ENCODE measurements at regions not wholly inside any gene's neighbourhood (a gene's known extent, or its start where the extent isn't known, plus 50 kb on each side); places are given as distances from the start of the nearest gene placed in this dataset.

DNA sequence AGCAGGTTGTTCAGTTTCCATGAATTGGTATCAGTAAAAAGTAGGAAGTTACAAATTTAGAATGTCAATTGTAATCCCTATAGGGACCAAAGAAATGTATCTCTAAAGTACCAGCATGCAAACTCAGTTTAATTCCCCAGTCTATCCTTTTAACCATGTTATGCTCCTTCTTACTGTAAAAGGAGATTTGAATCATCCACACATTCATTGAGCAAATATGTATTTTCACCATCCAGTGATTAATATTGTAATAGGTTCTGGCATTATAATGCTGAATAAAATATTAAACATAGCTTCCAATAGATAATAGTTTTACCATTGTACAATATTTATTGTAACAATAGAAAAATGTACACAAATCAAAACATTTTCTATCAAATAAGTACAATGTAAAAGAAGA, 228.2 kb upstream of the SEMA3A start:
- H3K27me3 ChIP-seq (ENCODE audit: control insufficient read depth, insufficient read depth, low read length) = no peaks in the 10 kb centered on the region
- H3K4me3 ChIP-seq (ENCODE audit: low read depth, low read length) = no peak overlapping the region
- H3K9me3 ChIP-seq (ENCODE audit: control insufficient read depth, low read length) = no peaks in the 10 kb centered on the region
- no peak overlapping the region for H2AFZ ChIP-seq
- H3K4me1 ChIP-seq = no peaks in the 10 kb centered on the region
- no peaks in the 10 kb centered on the region for H3K79me2 ChIP-seq
- no peaks in the 10 kb centered on the region for H3K36me3 ChIP-seq (ENCODE audit: control insufficient read depth, insufficient read depth, low read length)
- TF ChIP-seq, protein P1, sequence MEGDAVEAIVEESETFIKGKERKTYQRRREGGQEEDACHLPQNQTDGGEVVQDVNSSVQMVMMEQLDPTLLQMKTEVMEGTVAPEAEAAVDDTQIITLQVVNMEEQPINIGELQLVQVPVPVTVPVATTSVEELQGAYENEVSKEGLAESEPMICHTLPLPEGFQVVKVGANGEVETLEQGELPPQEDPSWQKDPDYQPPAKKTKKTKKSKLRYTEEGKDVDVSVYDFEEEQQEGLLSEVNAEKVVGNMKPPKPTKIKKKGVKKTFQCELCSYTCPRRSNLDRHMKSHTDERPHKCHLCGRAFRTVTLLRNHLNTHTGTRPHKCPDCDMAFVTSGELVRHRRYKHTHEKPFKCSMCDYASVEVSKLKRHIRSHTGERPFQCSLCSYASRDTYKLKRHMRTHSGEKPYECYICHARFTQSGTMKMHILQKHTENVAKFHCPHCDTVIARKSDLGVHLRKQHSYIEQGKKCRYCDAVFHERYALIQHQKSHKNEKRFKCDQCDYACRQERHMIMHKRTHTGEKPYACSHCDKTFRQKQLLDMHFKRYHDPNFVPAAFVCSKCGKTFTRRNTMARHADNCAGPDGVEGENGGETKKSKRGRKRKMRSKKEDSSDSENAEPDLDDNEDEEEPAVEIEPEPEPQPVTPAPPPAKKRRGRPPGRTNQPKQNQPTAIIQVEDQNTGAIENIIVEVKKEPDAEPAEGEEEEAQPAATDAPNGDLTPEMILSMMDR (IDR thresholded peaks at IDR 0.05) = no peak
- H3K27ac ChIP-seq = no peak overlapping the region
- no peak overlapping the region for H3K4me2 ChIP-seq (ENCODE audit: low read length)
- no peak overlapping the region for H3K9ac ChIP-seq

DNA sequence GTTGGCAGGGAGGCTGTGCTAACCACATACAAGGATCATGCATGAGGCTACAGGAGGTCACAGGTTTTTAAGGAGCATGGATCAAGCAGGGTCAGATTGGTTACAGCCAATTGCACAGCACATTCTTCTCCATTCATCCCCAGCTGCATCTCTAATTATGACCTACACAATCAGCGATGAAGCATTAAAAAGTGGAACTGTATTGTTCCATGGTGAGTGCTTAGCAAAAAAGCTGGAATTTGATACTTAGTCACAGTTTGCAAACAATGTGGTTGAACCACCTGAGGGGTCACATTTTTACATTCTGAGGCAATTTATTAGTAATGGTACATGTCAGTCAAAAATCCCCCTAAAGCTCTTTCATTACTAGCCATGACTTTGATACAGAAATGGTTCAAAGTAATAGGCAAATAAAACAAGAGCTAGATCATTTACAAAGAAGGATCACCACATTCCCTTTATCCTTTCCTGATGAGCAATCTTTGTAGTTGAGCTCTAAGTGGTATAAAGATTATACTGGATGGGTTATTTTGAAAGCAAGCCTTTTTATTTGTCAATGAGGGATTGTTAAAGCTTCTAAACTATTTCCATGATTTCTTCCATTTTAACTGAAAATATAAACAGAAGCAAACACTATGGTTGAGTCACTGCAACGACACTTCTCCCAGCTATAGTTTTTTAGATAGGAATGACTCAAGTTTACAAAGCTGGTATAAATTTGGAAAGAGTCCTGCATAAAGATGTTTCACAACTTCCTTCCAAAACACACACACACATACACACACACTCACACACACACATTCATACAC, 217.8 kb upstream of the SEMA3A start:
- no peaks in the 10 kb centered on the region for H3K36me3 ChIP-seq (ENCODE audit: control insufficient read depth, insufficient read depth, low read length)
- H3K9me3 ChIP-seq (ENCODE audit: control insufficient read depth, low read length) = no peaks in the 10 kb centered on the region
- TF ChIP-seq, protein P1 (IDR thresholded peaks at IDR 0.05) = no peak
- H3K27me3 ChIP-seq (ENCODE audit: control insufficient read depth, insufficient read depth, low read length) = no peaks in the 10 kb centered on the region
- H3K79me2 ChIP-seq = no peaks in the 10 kb centered on the region
- H2AFZ ChIP-seq = no peak overlapping the region
- no peak overlapping the region for H3K4me3 ChIP-seq (ENCODE audit: low read depth, low read length)
- no peak overlapping the region for H3K27ac ChIP-seq
- H3K4me2 ChIP-seq (ENCODE audit: low read length) = no peak overlapping the region
- H3K4me1 ChIP-seq = no peaks in the 10 kb centered on the region
- H3K9ac ChIP-seq = no peak overlapping the region

DNA sequence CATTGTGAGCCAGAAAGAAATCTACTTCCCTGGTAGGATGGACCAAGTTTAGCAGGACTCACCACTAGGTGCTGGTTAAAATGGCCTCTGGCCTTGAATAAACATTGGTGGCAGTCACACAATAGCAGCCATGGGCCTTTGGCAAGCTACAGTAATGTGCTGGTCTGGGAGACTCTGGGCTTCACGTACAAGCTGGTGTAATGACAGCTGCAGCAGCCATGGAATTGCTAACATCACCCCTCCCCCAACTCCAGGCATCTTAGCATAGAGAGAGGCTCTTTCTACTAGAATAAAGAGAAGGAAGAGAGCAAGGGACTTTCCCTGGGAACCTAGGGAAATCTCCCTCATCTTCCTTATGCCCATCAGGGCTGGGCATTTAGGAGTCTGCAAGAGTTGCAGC, 205.1 kb upstream of the SEMA3A start:
- Histone ChIP-seq H3K79me2 (no peaks in the 10 kb centered on the region), H3K9me3 (ENCODE audit: control insufficient read depth, low read length) (no peaks in the 10 kb centered on the region), H3K27ac (no peak overlapping the region), H3K4me2 (ENCODE audit: low read length) (no peak overlapping the region), H3K36me3 (ENCODE audit: control insufficient read depth, insufficient read depth, low read length) (no peaks in the 10 kb centered on the region), H3K4me3 (ENCODE audit: low read depth, low read length) (no peak overlapping the region), H3K4me1 (no peaks in the 10 kb centered on the region), H3K27me3 (ENCODE audit: control insufficient read depth, insufficient read depth, low read length) (no peaks in the 10 kb centered on the region), H2AFZ (no peak overlapping the region), H3K9ac (no peak overlapping the region)
- TF ChIP-seq, protein P1 (IDR thresholded peaks at IDR 0.05) = no peak

DNA sequence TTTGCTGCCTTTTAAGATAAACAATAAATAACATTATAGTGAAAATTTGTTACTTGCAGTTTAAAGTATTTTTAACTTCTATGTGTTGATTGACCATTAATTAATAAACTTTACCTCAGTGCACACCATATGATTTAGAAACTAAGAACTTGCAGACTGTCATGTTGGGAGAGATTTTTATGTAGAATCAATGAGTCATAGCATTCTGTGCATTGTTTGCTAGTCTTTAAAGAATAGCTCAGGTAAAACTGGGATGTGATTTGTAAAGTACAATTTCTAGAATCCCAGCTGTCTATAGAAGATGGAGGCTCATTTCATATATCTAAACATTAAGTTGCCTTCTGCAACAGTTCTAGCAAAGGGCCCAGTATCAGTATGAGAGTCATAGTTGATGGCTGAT, 199.6 kb upstream of the SEMA3A start:
- Histone ChIP-seq H3K36me3 (ENCODE audit: control insufficient read depth, insufficient read depth, low read length) (no peaks in the 10 kb centered on the region), H3K4me2 (ENCODE audit: low read length) (no peak overlapping the region), H3K27me3 (ENCODE audit: control insufficient read depth, insufficient read depth, low read length) (no peaks in the 10 kb centered on the region), H3K79me2 (no peaks in the 10 kb centered on the region), H3K4me3 (ENCODE audit: low read depth, low read length) (no peak overlapping the region), H3K9ac (no peak overlapping the region), H3K4me1 (no peaks in the 10 kb centered on the region), H3K9me3 (ENCODE audit: control insufficient read depth, low read length) (no peaks in the 10 kb centered on the region), H3K27ac (no peak overlapping the region), H2AFZ (no peak overlapping the region)
- TF ChIP-seq, protein P1 (IDR thresholded peaks at IDR 0.05) = no peak

DNA sequence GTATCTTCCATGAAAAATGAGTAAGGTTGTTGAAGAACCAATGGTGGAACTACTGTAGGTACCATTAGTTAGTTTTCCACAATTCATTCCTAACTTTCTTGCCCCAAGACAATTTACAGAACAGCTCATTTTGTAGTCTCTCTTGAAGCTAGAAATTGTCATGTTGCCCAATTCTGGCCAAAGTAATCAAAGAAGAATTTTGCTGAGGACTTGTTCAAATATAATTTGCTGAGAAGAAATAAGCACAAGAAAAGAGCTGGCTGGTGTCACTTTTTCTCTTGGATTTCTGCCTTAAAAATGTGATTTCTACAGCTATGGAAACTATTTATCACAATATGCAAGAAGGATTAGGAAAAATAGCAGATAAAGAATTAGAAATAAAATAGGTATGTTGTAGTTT, 199.2 kb upstream of the SEMA3A start:
- H3K9ac ChIP-seq = no peak overlapping the region
- H3K4me3 ChIP-seq (ENCODE audit: low read depth, low read length) = no peak overlapping the region
- no peaks in the 10 kb centered on the region for H3K79me2 ChIP-seq
- no peak overlapping the region for H3K27ac ChIP-seq
- TF ChIP-seq, protein P1 (IDR thresholded peaks at IDR 0.05) = no peak
- no peak overlapping the region for H2AFZ ChIP-seq
- H3K4me2 ChIP-seq (ENCODE audit: low read length) = no peak overlapping the region
- H3K4me1 ChIP-seq = no peaks in the 10 kb centered on the region
- no peaks in the 10 kb centered on the region for H3K36me3 ChIP-seq (ENCODE audit: control insufficient read depth, insufficient read depth, low read length)
- no peaks in the 10 kb centered on the region for H3K27me3 ChIP-seq (ENCODE audit: control insufficient read depth, insufficient read depth, low read length)
- no peaks in the 10 kb centered on the region for H3K9me3 ChIP-seq (ENCODE audit: control insufficient read depth, low read length)

Measured in parathyroid adenoma (tissue), 2 donors.